GM23338 (cell line): ENCODE measurements at regions not wholly inside any gene's neighbourhood (a gene's known extent, or its start where the extent isn't known, plus 50 kb on each side); places are given as distances from the start of the nearest gene placed in this dataset.

Source experiments
- ATAC-seq: fragments of 200-7000 bp; cut with Tn5 transposase; 3 replicates; pipeline ENCODE4 v1.9.1; 2020
- DNase-seq: peaks from one replicate; pipeline ENCODE4 v3.0.0-alpha.2; 2015; ENCODE audit warnings: low spot score
- H2AFZ ChIP-seq: fragments of 200-600 bp; sonication (generic); 2 replicates; pipeline ENCODE4 v1.8.0; 2016; ENCODE audit warnings: antibody characterized with exemption, mild to moderate bottlenecking, moderate library complexity
- H3F3A ChIP-seq: fragments of 200-600 bp; sonication (generic); replicated peaks from 2 replicates; pipeline ENCODE4 v1.8.0; 2017; ENCODE audit warnings: antibody characterized with exemption, mixed run types, low read depth
- H3K27ac ChIP-seq: fragments of 200-600 bp; sonication (generic); 2 replicates; pipeline ENCODE4 v1.6.1; 2016; ENCODE audit warnings: low read depth
- H3K27me3 ChIP-seq: fragments of 200-600 bp; sonication (generic); 2 replicates; pipeline ENCODE4 v1.8.0; 2016; ENCODE audit warnings: mild to moderate bottlenecking, mixed run types, moderate library complexity; ENCODE audit not compliant: insufficient read depth
- H3K36me3 ChIP-seq: fragments of 200-600 bp; sonication (generic); 2 replicates; pipeline ENCODE4 v1.8.0; 2016; ENCODE audit warnings: mild to moderate bottlenecking; ENCODE audit not compliant: insufficient read depth
- H3K4me1 ChIP-seq: fragments of 200-600 bp; sonication (generic); 2 replicates; pipeline ENCODE4 v1.8.0; 2016; ENCODE audit warnings: mild to moderate bottlenecking, moderate library complexity; ENCODE audit not compliant: insufficient read depth
- H3K4me2 ChIP-seq: fragments of 200-600 bp; sonication (generic); 2 replicates; pipeline ENCODE4 v1.7.1; 2017; ENCODE audit warnings: mixed run types
- H3K4me3 ChIP-seq: fragments of 200-600 bp; sonication (generic); 2 replicates; pipeline ENCODE4 v1.6.1; 2016; ENCODE audit warnings: mixed run types
- H3K79me2 ChIP-seq: fragments of 200-600 bp; sonication (generic); replicated peaks from 2 replicates; pipeline ENCODE4 v1.8.0; 2017; ENCODE audit warnings: mild to moderate bottlenecking; ENCODE audit not compliant: insufficient read depth
- H3K9me2 ChIP-seq: fragments of 200-600 bp; sonication (generic); 2 replicates; pipeline ENCODE4 v1.8.0; 2017; ENCODE audit not compliant: insufficient read depth
- H4K20me1 ChIP-seq: fragments of 200-600 bp; sonication (generic); replicated peaks from 2 replicates; pipeline ENCODE4 v1.8.0; 2017; ENCODE audit warnings: mild to moderate bottlenecking; ENCODE audit not compliant: insufficient read depth
- H3K27ac Mint-ChIP-seq: 2 replicates; pipeline ENCODE4 v1.8.0; 2020; ENCODE audit warnings: inconsistent platforms, mild to moderate bottlenecking, moderate library complexity, mixed read lengths
- H3K27me3 Mint-ChIP-seq: 3 replicates; pipeline ENCODE4 v1.8.0; 2022; ENCODE audit warnings: low read depth, mild to moderate bottlenecking, moderate library complexity, mixed read lengths, inconsistent platforms; ENCODE audit not compliant: insufficient read depth, poor library complexity
- H3K36me3 Mint-ChIP-seq: 3 replicates; pipeline ENCODE4 v1.8.0; 2021; ENCODE audit warnings: low read depth, mild to moderate bottlenecking, inconsistent platforms, moderate library complexity, mixed read lengths
- H3K4me1 Mint-ChIP-seq: 3 replicates; pipeline ENCODE4 v1.8.0; 2020; ENCODE audit warnings: mild to moderate bottlenecking, inconsistent platforms, mixed read lengths
- H3K4me3 Mint-ChIP-seq: 3 replicates; pipeline ENCODE4 v1.8.0; 2021; ENCODE audit warnings: moderate library complexity, mild to moderate bottlenecking, inconsistent platforms, mixed read lengths
- H3K9me3 Mint-ChIP-seq: 3 replicates; pipeline ENCODE4 v1.8.0; 2020; ENCODE audit warnings: moderate library complexity, mild to moderate bottlenecking, inconsistent platforms, mixed read lengths
- CREB1 ChIP-seq: fragments of 250-450 bp; sonication (Bioruptor Pico); IDR thresholded peaks from 2 replicates; pipeline ENCODE4 v1.5.0; 2020; ENCODE audit warnings: low read depth, mild to moderate bottlenecking, moderate library complexity
- CTCF ChIP-seq, 2 experiments: fragments of 200-600 bp in 1 of 2; sonication (generic) in 1 of 2; conservative IDR thresholded peaks; 2 replicates each; pipeline versions ENCODE4 v1.5.1 to v1.6.1; 2016 to 2017; ENCODE audit warnings: antibody characterized with exemption in 2 of 2, low read depth in 2 of 2, mild to moderate bottlenecking in 2 of 2, moderate library complexity in 1 of 2
- ETS1 ChIP-seq: IDR thresholded peaks from 2 replicates; pipeline ENCODE4 v1.6.1; 2016; ENCODE audit warnings: antibody characterized with exemption
- EZH2 ChIP-seq: fragments of 200-600 bp; sonication (generic); IDR thresholded peaks from one replicate; pipeline ENCODE4 v1.8.0; 2017; ENCODE audit warnings: antibody characterized with exemption, mild to moderate bottlenecking, low read depth; ENCODE audit not compliant: unreplicated experiment
- EZH2phosphoT487 ChIP-seq: fragments of 200-600 bp; sonication (generic); IDR thresholded peaks from one replicate; pipeline ENCODE4 v1.8.1; 2018; ENCODE audit warnings: antibody characterized with exemption; ENCODE audit not compliant: unreplicated experiment
- JUNB ChIP-seq: IDR thresholded peaks from one replicate; pipeline ENCODE4 v1.6.1; 2016; ENCODE audit warnings: antibody characterized with exemption; ENCODE audit not compliant: unreplicated experiment
- NANOG ChIP-seq: IDR thresholded peaks from 2 replicates; pipeline ENCODE4 v1.6.1; 2016; ENCODE audit warnings: antibody characterized with exemption, borderline replicate concordance
- POLR2AphosphoS5 ChIP-seq: IDR thresholded peaks from 2 replicates; pipeline ENCODE4 v1.6.1; 2016; ENCODE audit warnings: antibody characterized with exemption, low read depth
- REST ChIP-seq: IDR thresholded peaks from one replicate; pipeline ENCODE4 v1.6.1; 2018; ENCODE audit warnings: antibody characterized with exemption; ENCODE audit not compliant: unreplicated experiment
- STAT1 ChIP-seq: IDR thresholded peaks from one replicate; pipeline ENCODE4 v1.6.1; 2016; ENCODE audit warnings: antibody characterized with exemption; ENCODE audit not compliant: unreplicated experiment
- ZNF114 ChIP-seq: fragments of 250-450 bp; sonication (Bioruptor Pico); IDR thresholded peaks from 2 replicates; pipeline ENCODE4 v1.5.0; 2020; ENCODE audit warnings: mild to moderate bottlenecking, moderate library complexity
- ZNF331 ChIP-seq: fragments of 250-450 bp; sonication (Bioruptor Pico); IDR thresholded peaks from 2 replicates; pipeline ENCODE4 v1.5.0; 2020; ENCODE audit warnings: low read depth, mild to moderate bottlenecking, moderate library complexity
- ZNF462 ChIP-seq: fragments of 250-450 bp; sonication (Bioruptor Pico); IDR thresholded peaks from 2 replicates; pipeline ENCODE4 v1.5.0; 2020; ENCODE audit warnings: mild to moderate bottlenecking, moderate library complexity

GRCh38 chr7:17057143-17057509 lies 175.3 kb upstream of the AGR3 start:
- Histone ChIP-seq H3F3A (no peaks in the 10 kb centered on the region), H2AFZ (no peak overlapping the region), H3K27me3 (no peaks in the 10 kb centered on the region), H3K36me3 (no peaks in the 10 kb centered on the region), H3K27ac (no peak overlapping the region), H3K9me2 (no peaks in the 10 kb centered on the region), H4K20me1 (no peaks in the 10 kb centered on the region), H3K4me2 (no peak overlapping the region), H3K4me1 (no peaks in the 10 kb centered on the region), H3K79me2 (no peaks in the 10 kb centered on the region), H3K4me3 (no peak overlapping the region)
- TF ChIP-seq ZNF331 (CRISPR knock-in tag) (no peak), NANOG (no peak), JUNB (no peak), EZH2 (no peak), EZH2phosphoT487 (no peak), ETS1 (no peak), ZNF462 (CRISPR knock-in tag) (no peak), POLR2AphosphoS5 (no peak), REST (no peak), STAT1 (no peak), ZNF114 (CRISPR knock-in tag) (no peak), CREB1 (CRISPR knock-in tag) (no peak), CTCF (conservative IDR thresholded peaks at IDR 0.05; ENCODE audit: low read depth in 2 of 2) (no peak)
- Mint-ChIP-seq H3K4me3 (no peak overlapping the region), H3K4me1 (no peaks in the 10 kb centered on the region), H3K27me3 (no peaks in the 10 kb centered on the region), H3K9me3 (peaks cover 15% of the 10 kb centered on the region), H3K27ac (no peak overlapping the region), H3K36me3 (peaks cover 15% of the 10 kb centered on the region)
- no peak for DNase-seq
- ATAC-seq: no peak
